Liver (tissue), 8 donors: ENCODE measurements at regions not wholly inside any gene's neighbourhood (a gene's known extent, or its start where the extent isn't known, plus 50 kb on each side); places are given as distances from the start of the nearest gene placed in this dataset.

Experiments
- DNase-seq: peaks from one replicate; pipeline ENCODE4 v3.0.0-alpha.2; 2017; ENCODE audit warnings: low spot score
- H3K27ac ChIP-seq, 2 donors: one replicate each; pipeline ENCODE4 v1.7.0; 2013; ENCODE audit warnings: inconsistent platforms in 2 of 2, low read length in 2 of 2, control low read depth in 1 of 2, low read depth in 1 of 2, mild to moderate bottlenecking in 1 of 2
- H3K27me3 ChIP-seq, 4 donors: one replicate each; pipeline versions ENCODE4 v1.6.1 to v1.7.0; 2013; ENCODE audit warnings: low read length in 3 of 4, inconsistent platforms in 1 of 4, mild to moderate bottlenecking in 1 of 4, moderate library complexity in 1 of 4; ENCODE audit not compliant: control insufficient read depth in 4 of 4, insufficient read depth in 4 of 4
- H3K36me3 ChIP-seq, 4 donors: one replicate each; pipeline versions ENCODE4 v1.6.1 to v1.7.0; 2013; ENCODE audit warnings: low read length in 3 of 4, mild to moderate bottlenecking in 3 of 4, low read depth in 1 of 4, moderate library complexity in 1 of 4; ENCODE audit not compliant: control insufficient read depth in 4 of 4, insufficient read depth in 3 of 4
- H3K4me1 ChIP-seq, 4 donors: one replicate each; pipeline versions ENCODE4 v1.6.1 to v1.7.0; 2013; ENCODE audit warnings: low read length in 3 of 4, mild to moderate bottlenecking in 3 of 4, moderate library complexity in 1 of 4; ENCODE audit not compliant: control insufficient read depth in 4 of 4, insufficient read depth in 4 of 4
- H3K4me3 ChIP-seq, 3 donors: one replicate each; pipeline versions ENCODE4 v1.6.1 to v1.7.0; 2013; ENCODE audit warnings: low read length in 3 of 3, control low read depth in 1 of 3, low read depth in 1 of 3, mild to moderate bottlenecking in 1 of 3
- H3K9ac ChIP-seq, 2 donors: one replicate each; pipeline ENCODE4 v1.7.0; 2013; ENCODE audit warnings: low read length in 2 of 2, mild to moderate bottlenecking in 2 of 2, moderate library complexity in 2 of 2, control low read depth in 1 of 2, low read depth in 1 of 2
- H3K9me3 ChIP-seq, 4 donors: one replicate each; pipeline versions ENCODE4 v1.6.1 to v1.7.0; 2013; ENCODE audit warnings: low read length in 3 of 4; ENCODE audit not compliant: control insufficient read depth in 4 of 4
- EGR1 ChIP-seq, 2 donors: IDR thresholded peaks; 2 replicates each; pipeline ENCODE4 v1.6.1; 2016 to 2018; ENCODE audit warnings: antibody characterized with exemption in 2 of 2, low read depth in 2 of 2
- FOXA1 ChIP-seq: IDR thresholded peaks from 2 replicates; pipeline ENCODE4 v1.6.1; 2016; ENCODE audit warnings: antibody characterized with exemption
- FOXA2 ChIP-seq: IDR thresholded peaks from 2 replicates; pipeline ENCODE4 v1.6.1; 2016; ENCODE audit warnings: antibody characterized with exemption
- GABPA ChIP-seq, 2 donors: IDR thresholded peaks in 1 of 2; conservative IDR thresholded peaks in 1 of 2; 2 replicates each; pipeline ENCODE4 v1.6.1; 2016; ENCODE audit warnings: antibody characterized with exemption in 2 of 2, mild to moderate bottlenecking in 1 of 2, moderate library complexity in 1 of 2
- JUND ChIP-seq, 2 donors: IDR thresholded peaks; 2 replicates each; pipeline ENCODE4 v1.6.1; 2016; ENCODE audit warnings: antibody characterized with exemption in 2 of 2
- NR2F2 ChIP-seq: IDR thresholded peaks from 2 replicates; pipeline ENCODE4 v1.6.1; 2016; ENCODE audit warnings: antibody characterized with exemption
- RAD21 ChIP-seq, 2 donors: IDR thresholded peaks; 2 replicates each; pipeline ENCODE4 v1.6.1; 2016; ENCODE audit warnings: antibody characterized with exemption in 2 of 2, mild to moderate bottlenecking in 2 of 2
- SP1 ChIP-seq: IDR thresholded peaks from 2 replicates; pipeline ENCODE4 v1.6.1; 2018; ENCODE audit warnings: antibody characterized with exemption, mild to moderate bottlenecking
- TAF1 ChIP-seq: conservative IDR thresholded peaks from 2 replicates; pipeline ENCODE4 v1.6.1; 2016; ENCODE audit warnings: antibody characterized with exemption, mild to moderate bottlenecking
- YY1 ChIP-seq: IDR thresholded peaks from 2 replicates; pipeline ENCODE4 v1.6.1; 2016; ENCODE audit warnings: antibody characterized with exemption, mild to moderate bottlenecking
- whole genome bisulfite sequencing: extraction: QIAGEN DNeasy Blood & Tissue Kit; methylation state at CpG from one replicate; pipeline ENCODE4 v1.1.7; 2013; 5-methylcytosine and 5-hydroxymethylcytosine counted together
- TF ChIP-seq, protein P1 (sequence below): fragments of 150-350 bp; IDR thresholded peaks from 2 replicates; pipeline ENCODE4 v1.5.1; 2017; ENCODE audit warnings: improper control_type of control experiment, low read depth, low read length; ENCODE audit not compliant: missing input control
- TF ChIP-seq, protein P2 (sequence below): IDR thresholded peaks from 2 replicates; pipeline ENCODE4 v1.6.1; 2016; ENCODE audit warnings: antibody characterized with exemption
- donor health status: healthy.
- donor health status: healthy.
- donor health status: healthy.
- donor health status: healthy.
- donor health status: healthy.

DNA sequence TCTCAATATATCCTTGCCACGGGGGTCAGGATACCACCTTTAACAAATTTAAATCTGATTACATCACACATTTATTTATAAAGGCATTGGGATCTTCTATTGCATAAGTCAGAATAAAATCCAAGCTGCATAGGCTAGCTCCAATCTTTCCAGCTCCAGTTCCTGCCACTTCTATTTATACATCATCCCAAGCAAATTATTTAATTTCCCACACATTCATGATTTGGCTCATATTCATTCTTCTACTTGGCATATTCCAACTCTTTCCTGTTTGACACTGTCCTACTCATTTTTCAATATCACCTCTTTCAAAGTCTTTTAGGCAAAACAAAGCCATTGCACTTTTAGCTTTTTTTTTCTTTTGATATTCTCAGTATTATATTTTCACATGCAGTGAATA is 579.0 kb upstream of the FZD8 start:
- Histone ChIP-seq H3K27me3 (no peaks in the 10 kb centered on the region), H3K4me1 (no peaks in the 10 kb centered on the region), H3K9me3 (no peaks in the 10 kb centered on the region), H3K36me3 (no peaks in the 10 kb centered on the region), H3K9ac (no peak overlapping the region), H3K4me3 (no peak overlapping the region), H3K27ac (no peak overlapping the region)
- DNase-seq, result no peak
- 40% methylated on average over 1 of the region's 1 CpG for WGBS
- TF ChIP-seq GABPA (IDR thresholded peaks at IDR 0.05 in 1 of 2, conservative IDR thresholded peaks at IDR 0.05 in 1 of 2) (no peak), SP1 (no peak), NR2F2 (no peak)

DNA sequence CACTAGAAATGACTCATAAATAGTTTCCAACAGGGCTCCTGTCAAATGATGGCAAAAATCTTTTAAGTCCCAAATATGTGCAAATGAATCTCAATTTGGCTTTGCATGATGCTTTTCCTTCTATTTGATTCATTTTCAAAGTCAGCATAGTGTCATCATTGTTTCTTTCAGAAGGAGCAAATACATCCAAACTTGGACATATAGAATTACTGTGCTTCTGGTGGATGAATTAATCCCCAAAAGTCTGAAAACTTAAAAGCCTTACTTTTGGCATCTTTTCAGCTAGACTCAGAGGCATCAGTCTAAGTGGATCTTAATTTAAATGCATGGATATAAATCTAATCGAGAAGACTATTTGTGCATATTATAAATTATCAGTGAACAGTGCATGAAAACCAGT is 578.1 kb upstream of the FZD8 start:
- Histone ChIP-seq H3K4me3 (no peak overlapping the region), H3K9me3 (no peaks in the 10 kb centered on the region), H3K9ac (no peak overlapping the region), H3K27me3 (no peaks in the 10 kb centered on the region), H3K27ac (no peak overlapping the region), H3K36me3 (no peaks in the 10 kb centered on the region), H3K4me1 (no peaks in the 10 kb centered on the region)
- 92% methylated on average over 1 of the region's 1 CpG for WGBS
- TF ChIP-seq SP1 (no peak), EGR1 (IDR thresholded peaks at IDR 0.05; ENCODE audit: low read depth in 2 of 2) (no peak), TAF1 (no peak)
- no peak for DNase-seq

DNA sequence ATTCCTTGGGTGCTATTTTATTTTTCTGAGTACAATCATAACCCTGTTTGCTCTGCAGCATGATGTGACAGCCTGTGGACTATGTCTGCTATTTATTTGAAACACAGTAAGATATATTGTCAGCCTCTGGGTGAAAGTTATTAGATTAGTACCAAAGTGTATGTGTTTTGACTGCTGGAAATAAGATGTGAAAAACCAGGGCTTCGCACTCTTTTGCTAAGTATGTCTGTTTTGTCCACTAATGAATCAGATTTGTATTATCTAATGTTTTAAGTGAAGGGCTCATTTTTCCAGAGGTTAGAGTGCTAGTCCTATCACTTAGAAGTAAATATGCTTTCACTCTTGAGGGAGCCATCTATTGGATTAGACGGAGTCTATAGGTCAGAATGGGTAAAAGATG is 569.8 kb upstream of the FZD8 start:
- Histone ChIP-seq H3K4me1 (no peaks in the 10 kb centered on the region), H3K9ac (no peak overlapping the region), H3K36me3 (no peaks in the 10 kb centered on the region), H3K27me3 (no peaks in the 10 kb centered on the region), H3K27ac (no peak overlapping the region), H3K9me3 (no peaks in the 10 kb centered on the region), H3K4me3 (no peak overlapping the region)
- DNase-seq, result no peak
- 88% methylated on average over 2 of the region's 2 CpGs for WGBS
- no peak for TF ChIP-seq FOXA2
- no peak for TF ChIP-seq FOXA1
- no peak for TF ChIP-seq SP1
- TF ChIP-seq, protein P1, sequence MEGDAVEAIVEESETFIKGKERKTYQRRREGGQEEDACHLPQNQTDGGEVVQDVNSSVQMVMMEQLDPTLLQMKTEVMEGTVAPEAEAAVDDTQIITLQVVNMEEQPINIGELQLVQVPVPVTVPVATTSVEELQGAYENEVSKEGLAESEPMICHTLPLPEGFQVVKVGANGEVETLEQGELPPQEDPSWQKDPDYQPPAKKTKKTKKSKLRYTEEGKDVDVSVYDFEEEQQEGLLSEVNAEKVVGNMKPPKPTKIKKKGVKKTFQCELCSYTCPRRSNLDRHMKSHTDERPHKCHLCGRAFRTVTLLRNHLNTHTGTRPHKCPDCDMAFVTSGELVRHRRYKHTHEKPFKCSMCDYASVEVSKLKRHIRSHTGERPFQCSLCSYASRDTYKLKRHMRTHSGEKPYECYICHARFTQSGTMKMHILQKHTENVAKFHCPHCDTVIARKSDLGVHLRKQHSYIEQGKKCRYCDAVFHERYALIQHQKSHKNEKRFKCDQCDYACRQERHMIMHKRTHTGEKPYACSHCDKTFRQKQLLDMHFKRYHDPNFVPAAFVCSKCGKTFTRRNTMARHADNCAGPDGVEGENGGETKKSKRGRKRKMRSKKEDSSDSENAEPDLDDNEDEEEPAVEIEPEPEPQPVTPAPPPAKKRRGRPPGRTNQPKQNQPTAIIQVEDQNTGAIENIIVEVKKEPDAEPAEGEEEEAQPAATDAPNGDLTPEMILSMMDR, result no peak
- no peak for TF ChIP-seq NR2F2
- TF ChIP-seq JUND (IDR thresholded peaks at IDR 0.05), result no peak

DNA sequence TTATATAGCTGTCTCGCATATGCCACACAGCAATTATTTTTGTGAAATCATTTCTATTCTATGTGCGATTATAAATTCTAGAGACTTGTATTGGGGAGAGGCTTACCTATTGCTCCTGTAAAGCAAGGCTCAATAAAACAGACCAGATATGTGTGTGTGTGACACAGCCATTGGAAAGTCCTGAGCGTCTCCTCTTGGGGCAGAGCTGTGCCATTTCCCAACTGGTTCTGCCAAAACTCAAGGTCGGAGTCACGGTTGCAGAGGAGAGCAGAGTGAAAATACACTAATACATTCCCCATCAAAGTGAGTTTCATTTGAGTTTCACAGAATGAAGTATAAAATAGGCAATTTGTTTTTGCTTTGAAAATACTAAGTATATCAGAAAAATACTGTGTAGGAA is 567.4 kb upstream of the FZD8 start:
- DNase-seq, result no peak
- Histone ChIP-seq H3K27me3 (no peaks in the 10 kb centered on the region), H3K36me3 (no peaks in the 10 kb centered on the region), H3K9ac (no peak overlapping the region), H3K27ac (no peak overlapping the region), H3K9me3 (no peaks in the 10 kb centered on the region), H3K4me3 (no peak overlapping the region), H3K4me1 (no peaks in the 10 kb centered on the region)
- WGBS, result 93% methylated on average over 5 of the region's 5 CpGs
- TF ChIP-seq SP1, result no peak
- TF ChIP-seq RAD21 (IDR thresholded peaks at IDR 0.05), result no peak
- TF ChIP-seq TAF1, result no peak
- no peak for TF ChIP-seq GABPA (IDR thresholded peaks at IDR 0.05 in 1 of 2, conservative IDR thresholded peaks at IDR 0.05 in 1 of 2)
- no peak for TF ChIP-seq FOXA1
- no peak for TF ChIP-seq YY1
- TF ChIP-seq, protein P2, sequence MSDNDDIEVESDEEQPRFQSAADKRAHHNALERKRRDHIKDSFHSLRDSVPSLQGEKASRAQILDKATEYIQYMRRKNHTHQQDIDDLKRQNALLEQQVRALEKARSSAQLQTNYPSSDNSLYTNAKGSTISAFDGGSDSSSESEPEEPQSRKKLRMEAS, result no peak
